DMS53 treated with DMSO at 0.1 percent for 48 hours (cell line): ENCODE measurements at regions not wholly inside any gene's neighbourhood (a gene's known extent, or its start where the extent isn't known, plus 50 kb on each side); places are given as distances from the start of the nearest gene placed in this dataset.

Source experiments
- DNase-seq: peaks from one replicate; lab custom pipeline; 2025; ENCODE audit not compliant: unreplicated experiment; lab: John Stamatoyannopoulos, UW

DNA sequence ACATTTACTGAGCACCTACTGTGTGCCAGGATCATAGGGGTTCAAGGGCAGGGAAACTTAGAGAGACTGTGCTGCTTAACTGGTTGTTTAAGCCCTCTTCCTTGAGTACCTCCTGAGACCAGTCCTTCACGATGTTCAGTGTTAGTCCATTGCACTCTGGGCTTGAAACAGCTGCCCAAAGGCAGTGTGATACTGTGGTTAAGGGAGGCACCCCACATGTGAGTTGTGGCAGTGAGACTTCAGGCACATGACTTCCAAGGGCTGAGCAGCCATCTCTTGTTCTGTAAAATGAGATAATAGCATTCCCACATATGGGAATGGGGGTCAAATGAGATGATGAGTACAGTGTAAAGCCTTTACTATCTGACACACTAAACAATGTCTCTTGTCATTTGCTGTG is 75.1 kb downstream of the LINGO1 start:
- no peak for DNase-seq

DNA sequence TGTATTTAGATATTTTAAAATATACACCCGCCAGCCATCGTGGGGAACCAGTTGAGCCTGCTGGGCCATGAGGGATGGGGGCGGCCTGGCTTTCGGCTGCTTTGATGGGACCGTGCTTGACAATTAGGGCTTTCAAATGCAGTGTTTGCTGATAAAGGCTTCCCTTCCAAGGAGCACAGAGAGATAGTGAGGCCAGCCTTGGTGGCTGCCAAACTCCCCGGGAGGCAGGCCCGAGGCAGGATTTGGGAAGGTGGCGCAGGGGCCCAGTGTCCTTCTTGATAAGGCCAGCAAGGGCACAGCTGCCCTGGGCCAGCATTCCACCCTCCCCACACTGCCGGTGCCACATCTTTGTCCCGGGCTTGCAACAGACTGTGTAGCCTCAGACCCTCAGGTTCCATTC is 75.6 kb downstream of the LINGO1 start:
- no peak for DNase-seq

DNA sequence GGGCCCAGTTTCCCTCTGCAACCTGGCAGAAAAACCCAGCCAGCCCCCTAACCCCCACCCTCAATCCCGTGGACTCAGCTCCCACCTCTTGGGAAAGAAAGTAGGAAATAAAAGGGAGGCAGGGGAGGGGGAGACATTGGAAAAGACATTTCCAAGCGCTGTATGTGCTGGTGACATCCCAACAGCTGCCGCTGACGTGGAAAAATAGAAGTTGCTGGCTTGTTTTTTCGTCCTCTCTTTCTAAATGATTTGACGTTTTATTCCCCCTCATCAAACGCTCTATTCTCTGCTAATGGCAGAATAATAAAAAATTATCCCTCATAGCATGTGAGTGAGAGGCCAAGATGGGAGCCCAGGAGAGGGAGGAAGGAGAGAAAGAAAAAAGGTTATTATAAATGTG is 76.1 kb downstream of the LINGO1 start:
- DNase-seq: no peak

DNA sequence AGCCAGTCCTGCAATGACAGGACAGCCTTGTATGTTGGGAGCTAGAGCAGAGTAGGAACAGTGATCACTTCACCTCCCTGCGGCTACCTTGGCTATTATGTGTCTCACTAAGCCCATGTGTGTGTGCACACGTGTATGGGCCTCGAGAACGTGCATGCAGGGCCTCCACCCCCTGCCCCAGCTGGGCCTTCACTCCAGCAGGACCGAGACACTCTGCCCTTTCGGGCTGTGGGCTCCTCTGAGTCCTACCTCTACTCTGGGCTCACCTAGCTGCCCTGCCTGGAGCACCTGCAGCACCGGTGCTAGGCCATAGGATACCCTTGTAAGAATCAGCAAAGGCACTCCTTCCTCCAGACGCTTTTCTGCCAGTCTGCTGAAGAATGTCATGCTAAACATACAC is 77.5 kb downstream of the LINGO1 start:
- DNase-seq: no peak

DNA sequence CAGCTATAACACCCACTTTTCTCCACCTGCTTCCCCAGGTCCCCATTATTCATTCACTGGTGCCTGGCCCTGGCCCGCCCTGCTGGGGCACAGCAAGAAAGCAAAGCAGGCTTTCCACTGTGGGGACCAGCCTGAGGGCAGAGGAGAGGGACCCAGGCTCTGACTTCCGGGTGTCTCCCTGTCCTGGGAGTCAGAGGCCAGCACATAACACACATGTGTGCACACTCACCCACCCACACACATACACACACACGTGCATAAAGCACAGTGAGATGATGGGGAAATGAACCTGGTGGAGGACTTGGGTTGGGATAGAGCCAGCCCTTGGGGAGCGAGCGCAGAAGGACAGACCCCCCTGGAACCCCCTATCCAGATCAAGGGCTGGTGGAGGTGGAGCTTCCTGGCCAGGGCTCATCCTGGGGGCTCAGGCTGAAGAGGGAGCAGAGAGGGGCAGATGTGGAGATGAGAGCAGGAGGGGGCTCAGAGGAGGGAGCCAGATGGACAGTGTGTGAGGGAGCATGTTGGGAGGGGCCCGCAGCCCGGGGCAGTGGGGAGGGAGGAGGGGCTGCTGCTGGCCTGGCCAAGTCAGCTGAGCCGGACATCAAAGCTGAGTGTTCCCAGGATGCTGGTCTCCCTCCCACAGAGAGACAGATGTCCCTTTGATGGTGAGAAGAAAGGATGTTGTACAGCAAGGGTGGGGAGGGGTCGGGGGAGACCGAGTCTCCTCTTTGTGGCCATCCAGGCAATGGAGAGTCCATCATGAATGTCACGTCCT is 78.2 kb downstream of the LINGO1 start:
- no peak for DNase-seq

DNA sequence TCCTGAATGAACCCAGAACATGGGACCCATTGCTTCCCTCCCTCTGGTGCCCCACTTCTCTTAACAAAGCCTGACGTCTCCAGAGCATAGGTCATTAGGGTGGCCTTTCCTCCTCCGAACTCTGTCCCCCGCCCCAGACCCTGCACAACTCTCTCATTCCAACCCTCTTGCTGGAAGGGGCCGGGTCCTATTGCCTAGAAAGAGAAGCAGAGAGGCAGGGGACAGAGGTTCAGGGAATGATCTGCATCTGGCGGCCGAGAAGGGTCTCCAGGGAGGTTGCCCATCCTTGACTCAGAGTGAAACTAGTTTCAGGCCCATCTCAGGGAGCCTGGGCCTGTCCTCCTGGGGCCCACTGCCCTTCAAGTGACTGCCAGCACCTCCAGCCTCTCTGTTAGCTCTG is 79.0 kb downstream of the LINGO1 start:
- DNase-seq: no peak

DNA sequence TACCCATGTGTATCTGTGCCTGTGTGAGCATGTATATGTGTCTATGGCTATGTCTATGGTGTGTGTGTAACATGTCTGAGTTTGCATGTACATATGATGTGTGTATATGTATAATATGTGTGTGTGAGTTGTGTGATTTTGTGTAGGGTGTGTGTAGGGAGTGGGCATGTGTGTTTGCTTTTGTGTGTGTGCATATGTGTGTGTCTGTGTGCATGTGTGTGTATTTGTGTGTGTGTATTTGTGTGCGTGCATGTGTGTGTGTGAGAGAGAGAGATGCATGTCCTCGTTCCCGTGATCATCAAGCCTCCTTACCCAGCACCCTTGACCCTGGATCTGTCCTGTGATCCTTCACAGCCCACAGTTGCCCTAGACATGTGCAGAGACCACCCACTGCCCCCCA is 79.5 kb downstream of the LINGO1 start:
- DNase-seq: no peak

DNA sequence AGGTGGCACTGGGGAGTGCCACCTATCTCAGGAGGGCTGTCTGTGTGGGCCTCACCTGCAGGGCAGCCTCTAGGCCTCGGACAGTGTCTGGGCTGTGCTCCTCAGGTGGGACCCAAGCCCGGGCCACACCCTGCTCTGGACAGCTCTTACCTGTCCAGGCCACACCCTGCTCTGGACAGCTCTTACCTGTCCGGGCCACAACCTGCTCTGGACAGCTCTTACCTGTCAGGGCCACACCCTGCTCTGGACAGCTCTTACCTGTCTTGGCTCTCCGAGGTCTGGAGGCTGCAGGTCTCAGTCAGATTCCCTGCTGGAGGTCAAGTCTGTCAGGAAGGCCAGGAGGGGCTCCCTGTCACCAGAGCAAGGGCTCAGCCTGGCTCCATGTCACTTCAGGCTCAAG is 80.6 kb downstream of the LINGO1 start:
- no peak for DNase-seq

DNA sequence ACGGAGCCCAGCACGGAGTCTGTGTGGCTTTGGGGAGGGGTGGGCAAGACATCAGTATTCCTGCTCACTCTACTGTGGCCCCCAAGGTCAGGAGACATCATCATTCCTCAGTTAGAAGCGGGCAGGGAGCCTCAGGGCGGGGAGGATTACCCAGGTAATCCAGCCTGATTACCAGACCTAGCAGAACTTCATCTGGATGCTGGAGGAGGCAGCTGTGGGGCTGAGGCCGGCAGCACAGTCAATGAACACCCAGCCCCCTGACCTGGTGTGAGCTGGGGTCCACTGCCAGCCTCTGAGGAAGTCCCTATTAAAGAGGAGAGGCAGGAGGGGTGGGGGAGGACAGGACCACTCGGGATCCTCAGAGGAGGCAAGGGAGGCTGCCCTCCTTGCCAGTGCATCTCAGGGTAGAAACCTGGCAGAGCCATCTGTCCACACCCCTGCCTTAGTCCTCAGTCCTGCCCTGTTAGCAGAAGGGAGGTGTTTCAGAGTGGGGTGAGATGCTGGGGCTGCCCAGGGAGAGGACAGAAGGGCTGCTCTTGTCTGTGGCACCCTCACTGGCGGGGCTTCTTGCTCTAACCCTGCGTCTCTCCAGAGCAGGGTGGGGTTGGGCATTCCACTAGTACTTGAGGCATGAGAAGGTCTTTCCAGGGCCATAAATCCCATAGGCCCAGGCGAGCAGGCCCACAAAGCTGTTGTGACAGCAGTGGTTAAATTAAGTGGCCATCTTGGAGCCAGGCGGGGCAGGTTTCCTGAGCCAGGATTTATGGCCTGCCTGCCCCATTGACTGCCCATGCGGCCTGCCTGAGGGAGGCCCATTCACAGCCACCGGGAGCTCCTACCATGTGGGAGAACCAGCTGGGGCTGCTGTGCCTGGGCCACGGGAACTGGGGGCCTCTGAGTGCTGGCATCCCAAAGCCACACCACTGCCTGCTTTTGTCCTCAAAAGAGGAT is 82.1 kb downstream of the LINGO1 start:
- DNase-seq: no peak

DNA sequence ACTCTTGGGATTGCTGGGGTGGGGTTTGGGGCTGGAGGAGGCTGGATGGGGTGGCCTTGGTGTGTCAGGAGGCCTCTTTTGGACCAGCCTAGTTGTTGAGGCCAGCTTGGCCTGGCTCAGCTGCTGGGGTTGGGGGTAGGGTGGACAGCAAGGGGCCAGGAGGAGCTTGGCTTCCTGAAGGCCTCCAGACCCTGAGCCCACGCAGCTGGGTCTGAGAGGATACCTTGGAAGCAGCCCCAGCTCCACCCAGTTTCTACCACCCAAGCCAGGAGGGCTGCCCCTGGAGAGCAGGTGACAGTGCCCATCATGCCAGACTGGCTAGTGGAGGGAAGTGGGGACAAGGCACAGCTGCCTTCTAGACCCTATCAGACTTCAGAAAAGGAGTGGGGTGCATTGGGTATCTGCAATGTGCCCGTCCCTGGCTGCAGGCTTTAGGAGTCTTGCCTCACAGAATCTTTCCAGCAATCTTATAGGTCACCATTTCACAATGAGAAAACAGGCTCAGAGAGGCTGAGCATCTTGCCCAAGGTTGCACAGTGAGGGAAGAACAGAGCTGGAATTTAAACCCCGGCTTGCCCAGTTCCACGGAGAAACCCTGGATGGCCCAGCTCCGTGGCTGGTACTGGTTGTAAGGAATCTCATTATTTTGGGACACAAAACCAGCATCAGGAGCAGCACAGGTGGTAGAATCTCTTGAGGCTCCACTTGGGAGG is 83.0 kb downstream of the LINGO1 start:
- DNase-seq: no peak

DNA sequence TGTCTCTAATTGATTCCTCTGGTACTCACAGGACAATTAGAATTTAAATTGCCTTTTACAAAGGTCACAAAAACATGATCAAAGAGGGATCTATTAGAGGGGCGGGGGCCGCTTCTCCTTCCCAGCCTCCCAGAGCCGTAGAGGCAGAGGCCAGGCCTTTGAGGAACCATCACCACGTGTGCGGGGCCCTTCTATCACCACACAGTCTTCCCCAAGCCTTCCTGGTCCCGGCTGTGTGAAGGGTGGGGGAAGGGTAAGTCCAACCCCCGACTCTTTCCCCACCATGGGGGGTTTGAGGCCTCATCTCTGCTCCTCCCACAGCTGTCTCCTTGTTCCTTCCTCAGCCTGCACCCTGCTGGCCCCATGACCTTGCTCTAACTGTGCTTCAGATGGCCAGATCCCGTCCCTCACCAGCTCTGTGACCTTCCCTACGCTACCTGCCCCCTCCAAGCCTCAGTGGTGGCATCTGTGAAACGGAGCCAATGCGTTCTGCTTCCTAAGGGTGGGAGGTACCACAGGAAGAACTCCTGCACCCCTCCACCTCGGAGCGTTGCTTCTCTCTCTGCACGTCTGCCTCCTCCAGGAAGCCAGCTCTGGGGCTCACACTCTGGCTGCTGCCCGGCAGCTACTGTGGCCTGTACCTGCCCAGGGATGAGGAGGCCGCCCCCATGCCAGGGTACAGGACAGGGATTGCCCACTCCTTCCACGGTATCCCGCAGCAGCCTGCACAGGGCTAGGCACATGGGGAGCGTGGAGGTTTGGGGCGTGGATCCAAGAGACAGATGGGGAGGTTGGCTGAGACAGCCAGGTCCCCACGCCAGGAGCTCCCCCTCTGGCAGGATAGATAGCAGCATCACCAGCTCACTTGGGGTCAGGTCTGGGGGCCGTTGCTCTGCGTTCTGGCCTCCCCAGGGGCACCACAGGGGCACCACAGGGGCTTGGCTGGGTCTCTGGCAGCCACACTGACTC is 83.8 kb downstream of the LINGO1 start:
- no peak for DNase-seq

DNA sequence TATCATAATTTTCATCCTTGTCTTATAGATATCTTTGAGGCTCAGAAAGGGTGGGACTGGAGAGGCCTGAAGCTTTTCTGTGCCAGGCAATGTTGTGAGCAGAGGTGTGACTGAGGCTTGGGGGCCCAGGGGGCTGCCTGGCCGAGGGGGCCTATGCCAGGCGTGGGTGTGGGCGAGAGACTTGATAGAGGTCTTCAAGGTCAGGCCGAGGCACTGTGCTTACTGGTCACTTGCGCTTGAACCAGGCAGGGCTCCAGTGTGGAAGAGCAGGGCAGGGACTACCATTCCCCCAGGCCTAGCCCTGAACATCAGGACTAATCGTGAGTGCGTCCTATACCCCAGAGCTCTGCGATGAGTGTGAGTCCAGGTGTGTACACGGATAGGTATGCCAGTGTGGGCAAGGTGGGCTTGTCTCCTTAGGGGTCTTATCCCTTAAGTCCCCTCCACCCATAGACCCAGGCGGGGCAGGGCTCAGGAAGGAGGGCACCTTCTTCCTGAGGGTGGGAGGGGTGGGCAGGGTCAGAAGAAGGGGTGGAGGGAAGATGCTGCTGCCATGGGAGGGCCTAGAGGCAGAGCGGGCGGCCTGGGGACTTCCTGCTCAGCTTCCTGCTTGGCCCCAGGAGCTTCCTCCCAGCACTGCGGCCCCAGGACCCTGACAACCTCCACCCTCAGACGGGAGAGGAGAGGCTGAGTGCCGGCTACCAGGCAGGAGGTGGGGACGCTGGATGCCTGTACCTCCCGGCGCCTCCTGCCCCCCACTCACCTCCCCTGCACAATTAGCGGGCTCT is 84.7 kb downstream of the LINGO1 start:
- DNase-seq: no peak

DNA sequence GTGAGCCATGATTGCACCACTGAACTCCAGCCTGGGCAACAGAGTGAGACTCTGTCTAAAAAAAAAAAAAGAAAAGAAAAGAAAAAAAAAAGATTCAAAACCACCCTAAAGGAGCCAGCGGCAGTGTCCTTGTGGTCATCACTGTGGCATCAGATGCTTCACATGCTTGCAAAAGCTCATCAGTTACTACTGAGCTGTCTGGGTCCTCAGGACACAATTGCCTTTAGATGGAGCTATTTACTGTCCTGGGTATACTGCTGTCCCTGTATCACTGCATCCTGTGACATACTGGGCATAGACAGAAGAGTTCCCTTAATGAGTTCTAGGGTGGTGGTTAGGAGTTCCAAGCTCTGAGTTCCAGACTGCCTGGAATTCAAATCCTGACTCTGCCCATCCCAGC is 85.8 kb downstream of the LINGO1 start:
- no peak for DNase-seq

DNA sequence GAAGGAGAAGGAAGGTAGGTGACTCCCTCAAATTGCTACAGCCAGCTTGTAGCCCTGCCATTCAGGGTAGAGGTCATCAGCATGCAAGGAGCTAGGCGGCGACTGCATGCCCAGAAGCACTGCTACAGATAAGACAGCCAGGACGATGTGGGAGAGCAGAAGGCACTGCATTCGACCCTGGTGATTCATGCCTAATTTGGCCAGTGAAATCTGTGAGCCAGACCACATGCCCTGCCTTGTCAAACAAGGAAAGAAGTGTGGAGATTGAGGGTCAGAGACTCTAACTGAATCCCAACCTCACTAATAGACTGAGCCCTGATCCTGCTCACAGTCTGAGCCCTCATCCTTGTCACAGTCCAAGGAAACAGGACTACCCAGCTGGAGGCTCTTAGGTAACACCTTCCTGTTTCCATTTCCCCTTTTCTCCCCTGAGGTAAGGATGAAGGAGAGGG is 86.6 kb downstream of the LINGO1 start:
- no peak for DNase-seq

DNA sequence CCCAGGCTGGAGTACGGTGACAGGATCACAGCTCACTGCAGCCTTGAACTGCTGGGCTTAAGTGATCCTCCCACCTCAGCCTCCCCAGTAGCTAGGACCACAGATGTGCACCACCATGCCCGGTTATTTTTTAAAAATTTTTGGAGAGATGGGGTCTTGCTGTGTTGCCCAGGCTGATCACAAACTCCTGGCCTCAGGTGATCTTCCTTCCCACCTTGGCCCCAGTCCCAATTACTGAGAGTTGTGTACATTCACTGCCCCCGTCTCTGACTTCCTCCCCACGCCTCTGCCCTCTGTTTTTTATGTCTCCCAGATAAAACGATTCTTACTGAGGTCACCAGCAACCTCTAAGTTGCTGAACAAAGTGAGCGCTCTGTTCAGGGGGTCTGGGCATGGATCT is 87.7 kb downstream of the LINGO1 start:
- DNase-seq: no peak

DNA sequence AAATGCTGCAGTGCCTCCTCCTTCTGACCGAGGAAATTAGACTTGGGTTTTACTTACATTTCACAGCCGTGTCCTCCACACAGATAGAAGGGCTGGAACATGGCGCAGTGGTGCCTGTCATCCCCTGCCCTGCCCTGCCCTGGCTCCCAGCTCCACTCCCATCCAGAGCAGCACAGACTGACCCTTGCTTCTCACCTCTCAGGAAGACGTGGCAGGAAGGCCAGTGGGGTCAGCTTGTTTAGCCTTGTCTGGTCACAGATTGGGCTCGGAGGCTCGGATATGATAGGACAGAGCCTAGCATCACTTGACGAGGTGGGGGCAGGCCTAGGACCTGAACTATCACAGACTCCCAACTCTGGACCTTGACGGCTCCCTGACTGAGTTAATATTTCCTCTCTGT is 88.5 kb downstream of the LINGO1 start:
- no peak for DNase-seq

DNA sequence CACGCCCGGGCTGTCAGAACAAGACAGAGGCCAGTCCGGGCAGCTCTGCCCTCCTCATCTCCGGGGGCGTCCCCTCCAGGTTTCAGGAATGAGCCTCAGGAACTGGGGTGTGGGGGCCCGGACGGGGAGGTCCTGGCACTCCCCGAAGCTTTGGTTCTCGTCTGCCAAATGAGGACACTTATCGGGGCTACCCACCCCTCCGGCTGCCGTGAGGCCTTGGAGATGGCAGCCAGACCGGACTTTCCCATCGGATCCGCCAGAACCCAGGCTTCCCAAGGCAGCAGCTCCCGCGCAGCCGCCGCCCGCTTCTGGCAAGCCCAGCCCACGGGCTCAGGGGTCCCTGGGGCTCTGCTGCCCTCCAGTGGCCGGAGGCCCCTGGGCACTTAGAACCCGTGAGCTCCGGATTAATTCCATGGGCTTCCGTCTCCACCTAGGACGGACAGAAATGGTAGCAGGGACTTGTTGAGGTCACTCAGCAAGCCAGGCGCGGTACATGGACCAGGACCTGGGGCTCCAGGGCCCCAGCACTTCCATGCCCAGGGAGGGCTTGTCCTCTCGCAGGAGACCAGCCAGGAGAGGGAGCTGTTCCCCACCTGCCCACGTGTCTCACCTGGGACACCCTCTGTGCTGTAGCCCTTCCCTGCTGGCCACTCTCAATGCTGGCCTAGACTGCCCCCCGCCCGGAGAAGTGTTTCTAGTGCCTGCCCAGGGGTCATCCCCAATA is 89.4 kb downstream of the LINGO1 start:
- peak; percentile 68 for DNase-seq

DNA sequence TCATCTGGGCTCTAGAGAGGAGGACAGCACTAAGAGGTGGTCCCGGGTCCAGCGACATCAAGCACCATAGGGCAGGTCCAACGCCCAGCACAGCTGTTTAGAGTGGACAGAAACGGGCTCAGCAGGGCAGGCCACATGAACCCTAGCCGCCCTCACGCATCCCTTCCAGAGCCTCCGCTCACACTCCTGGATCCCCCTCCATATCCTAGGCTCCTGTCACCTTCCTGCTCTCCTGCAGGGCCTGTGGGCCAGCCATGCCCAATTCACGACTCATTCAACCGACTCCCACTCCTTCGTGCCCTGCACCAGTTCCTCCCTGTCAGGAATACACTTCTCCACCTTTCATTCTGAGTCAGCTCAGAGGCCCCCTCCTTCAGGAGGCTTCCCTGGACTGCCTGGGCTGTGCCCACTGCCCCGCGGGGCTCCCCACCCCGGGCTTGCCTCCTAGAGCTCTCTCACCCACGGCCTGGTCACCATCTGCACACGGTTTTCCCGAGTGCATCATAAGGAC is 90.2 kb downstream of the LINGO1 start:
- no peak for DNase-seq
